ENCODE measurements at regions not wholly inside any gene's neighbourhood (a gene's known extent, or its start where the extent isn't known, plus 50 kb on each side); places are given as distances from the start of the nearest gene placed in this dataset.

DNA sequence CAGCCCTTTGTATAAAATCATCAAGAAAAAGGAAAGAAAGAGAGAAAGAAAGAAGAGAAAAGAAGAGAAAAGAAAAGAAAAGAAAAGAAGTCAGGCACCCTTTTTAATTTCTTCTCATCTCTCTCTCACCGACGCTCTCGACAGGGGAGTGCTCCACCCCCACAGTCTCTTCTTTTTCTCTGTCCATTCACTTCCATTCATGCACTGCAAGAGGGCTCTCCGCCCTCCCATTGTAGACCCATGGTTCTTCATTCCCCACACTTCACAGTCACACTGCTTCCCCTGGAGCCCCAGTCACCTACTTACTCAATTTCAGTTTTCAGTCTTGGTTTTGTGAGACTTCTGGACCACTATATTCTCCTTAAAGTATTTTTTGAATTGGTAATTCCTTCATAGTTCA is 254.7 kb downstream of the SOX2 start:
- TF ChIP-seq, protein P1, sequence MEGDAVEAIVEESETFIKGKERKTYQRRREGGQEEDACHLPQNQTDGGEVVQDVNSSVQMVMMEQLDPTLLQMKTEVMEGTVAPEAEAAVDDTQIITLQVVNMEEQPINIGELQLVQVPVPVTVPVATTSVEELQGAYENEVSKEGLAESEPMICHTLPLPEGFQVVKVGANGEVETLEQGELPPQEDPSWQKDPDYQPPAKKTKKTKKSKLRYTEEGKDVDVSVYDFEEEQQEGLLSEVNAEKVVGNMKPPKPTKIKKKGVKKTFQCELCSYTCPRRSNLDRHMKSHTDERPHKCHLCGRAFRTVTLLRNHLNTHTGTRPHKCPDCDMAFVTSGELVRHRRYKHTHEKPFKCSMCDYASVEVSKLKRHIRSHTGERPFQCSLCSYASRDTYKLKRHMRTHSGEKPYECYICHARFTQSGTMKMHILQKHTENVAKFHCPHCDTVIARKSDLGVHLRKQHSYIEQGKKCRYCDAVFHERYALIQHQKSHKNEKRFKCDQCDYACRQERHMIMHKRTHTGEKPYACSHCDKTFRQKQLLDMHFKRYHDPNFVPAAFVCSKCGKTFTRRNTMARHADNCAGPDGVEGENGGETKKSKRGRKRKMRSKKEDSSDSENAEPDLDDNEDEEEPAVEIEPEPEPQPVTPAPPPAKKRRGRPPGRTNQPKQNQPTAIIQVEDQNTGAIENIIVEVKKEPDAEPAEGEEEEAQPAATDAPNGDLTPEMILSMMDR (conservative IDR thresholded peaks at IDR 0.05), result no peak
- TF ChIP-seq ZFX (IDR thresholded peaks at IDR 0.05), result no peak

All from C4-2B (cell line).